ENCODE measurements at regions not wholly inside any gene's neighbourhood (a gene's known extent, or its start where the extent isn't known, plus 50 kb on each side); places are given as distances from the start of the nearest gene placed in this dataset.

DNA sequence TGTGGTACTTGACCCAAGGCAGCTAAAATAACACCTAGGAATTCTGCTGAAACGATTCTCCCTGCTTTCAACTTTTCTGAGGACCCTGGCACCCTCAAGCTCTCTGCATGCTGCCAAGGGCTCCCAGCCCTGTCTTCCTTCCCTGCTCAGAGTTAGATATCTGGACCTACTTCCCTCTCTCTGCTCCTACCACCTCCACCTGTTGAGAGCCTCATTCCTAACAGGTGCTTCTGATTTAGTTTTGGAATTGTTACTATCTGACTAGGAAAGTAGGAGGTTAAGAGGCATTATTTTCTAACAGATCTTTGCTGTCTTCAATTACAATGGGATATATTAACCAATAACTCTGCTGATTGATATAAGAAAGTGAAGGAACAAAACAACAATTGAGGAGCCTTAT lies 253.8 kb downstream of the FZD1 start:
- TF ChIP-seq POLR2A (IDR thresholded peaks at IDR 0.05) = no peak
- no peak for TF ChIP-seq EP300 (IDR thresholded peaks at IDR 0.05)
- TF ChIP-seq, protein P1, sequence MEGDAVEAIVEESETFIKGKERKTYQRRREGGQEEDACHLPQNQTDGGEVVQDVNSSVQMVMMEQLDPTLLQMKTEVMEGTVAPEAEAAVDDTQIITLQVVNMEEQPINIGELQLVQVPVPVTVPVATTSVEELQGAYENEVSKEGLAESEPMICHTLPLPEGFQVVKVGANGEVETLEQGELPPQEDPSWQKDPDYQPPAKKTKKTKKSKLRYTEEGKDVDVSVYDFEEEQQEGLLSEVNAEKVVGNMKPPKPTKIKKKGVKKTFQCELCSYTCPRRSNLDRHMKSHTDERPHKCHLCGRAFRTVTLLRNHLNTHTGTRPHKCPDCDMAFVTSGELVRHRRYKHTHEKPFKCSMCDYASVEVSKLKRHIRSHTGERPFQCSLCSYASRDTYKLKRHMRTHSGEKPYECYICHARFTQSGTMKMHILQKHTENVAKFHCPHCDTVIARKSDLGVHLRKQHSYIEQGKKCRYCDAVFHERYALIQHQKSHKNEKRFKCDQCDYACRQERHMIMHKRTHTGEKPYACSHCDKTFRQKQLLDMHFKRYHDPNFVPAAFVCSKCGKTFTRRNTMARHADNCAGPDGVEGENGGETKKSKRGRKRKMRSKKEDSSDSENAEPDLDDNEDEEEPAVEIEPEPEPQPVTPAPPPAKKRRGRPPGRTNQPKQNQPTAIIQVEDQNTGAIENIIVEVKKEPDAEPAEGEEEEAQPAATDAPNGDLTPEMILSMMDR (IDR thresholded peaks at IDR 0.05) = no peak
- no peak for TF ChIP-seq POLR2AphosphoS5 (IDR thresholded peaks at IDR 0.05)
- intact Hi-C loops (cut with DNase I; ENCODE audit: low total_unique reads) = no loop called here

DNA sequence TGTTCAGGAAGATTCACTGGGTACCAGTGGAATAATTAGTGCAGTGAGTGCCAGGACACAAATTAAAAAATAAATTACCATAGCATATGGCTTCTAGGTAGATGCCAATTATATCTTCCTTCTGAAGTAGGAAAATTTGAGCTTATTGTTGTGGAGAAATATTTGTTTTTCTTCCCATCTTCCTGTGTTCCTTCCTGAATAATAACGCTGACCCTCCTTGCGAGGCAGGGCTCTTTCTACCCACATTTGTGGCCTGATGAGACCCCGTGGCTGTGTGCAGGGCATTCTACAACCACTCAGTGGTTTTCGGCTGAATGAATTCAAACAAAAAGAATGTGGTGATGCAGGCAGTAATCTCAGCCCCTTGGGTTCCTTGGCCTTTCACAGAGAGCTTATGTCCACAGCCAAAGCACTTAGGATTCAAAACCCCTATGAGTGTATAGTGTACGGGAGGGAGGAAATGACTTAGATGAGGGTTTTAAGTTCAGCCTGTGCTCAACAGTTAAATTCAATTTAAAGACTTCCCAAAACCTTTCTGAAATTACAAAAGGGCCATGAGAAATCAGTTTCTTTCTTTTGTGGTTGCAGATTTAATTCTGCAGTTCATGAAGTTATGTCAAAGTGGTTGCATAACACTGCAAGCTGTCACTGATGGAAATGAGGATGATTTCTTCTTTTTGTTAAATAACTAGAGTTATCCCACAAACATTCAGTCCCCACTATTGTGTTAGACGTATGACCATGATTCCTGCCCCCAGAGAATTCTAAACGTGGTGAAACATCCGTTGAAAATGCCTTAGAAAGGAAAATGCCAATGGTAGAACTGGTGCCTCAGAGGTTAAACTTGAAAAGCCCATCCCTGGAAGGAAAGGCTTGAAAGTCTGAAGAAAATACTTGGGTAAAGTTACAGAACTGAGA lies 255.3 kb downstream of the FZD1 start:
- Histone ChIP-seq H3K4me1 (no peaks in the 10 kb centered on the region), H3K27ac (no peak overlapping the region), H3K36me3 (no peaks in the 10 kb centered on the region), H3K9me3 (no peaks in the 10 kb centered on the region), H3K4me3 (no peak overlapping the region), H3K27me3 (no peaks in the 10 kb centered on the region)
- intact Hi-C loops (cut with DNase I; ENCODE audit: low total_unique reads) = no loop called here
- WGBS, 5 donors = 64 to 76% (median 74%) methylated on average over 8 of the region's 8 CpGs
- TF ChIP-seq, protein P1 (IDR thresholded peaks at IDR 0.05) = no peak
- TF ChIP-seq POLR2AphosphoS5 (IDR thresholded peaks at IDR 0.05) (no peak), EP300 (IDR thresholded peaks at IDR 0.05) (no peak), POLR2A (IDR thresholded peaks at IDR 0.05) (no peak)
- DNase-seq = no peak

More for the DNA sequence above, 253.8 kb downstream of the FZD1 start:
- H3K9me3 ChIP-seq = no peaks in the 10 kb centered on the region
- no peak for DNase-seq
- no peaks in the 10 kb centered on the region for H3K4me1 ChIP-seq
- H3K27ac ChIP-seq = no peak overlapping the region
- H3K36me3 ChIP-seq = no peaks in the 10 kb centered on the region
- H3K27me3 ChIP-seq = no peaks in the 10 kb centered on the region
- no peak overlapping the region for H3K4me3 ChIP-seq
- WGBS, 5 donors = 71 to 83% (median 77%) methylated on average over 1 of the region's 1 CpG

DNA sequence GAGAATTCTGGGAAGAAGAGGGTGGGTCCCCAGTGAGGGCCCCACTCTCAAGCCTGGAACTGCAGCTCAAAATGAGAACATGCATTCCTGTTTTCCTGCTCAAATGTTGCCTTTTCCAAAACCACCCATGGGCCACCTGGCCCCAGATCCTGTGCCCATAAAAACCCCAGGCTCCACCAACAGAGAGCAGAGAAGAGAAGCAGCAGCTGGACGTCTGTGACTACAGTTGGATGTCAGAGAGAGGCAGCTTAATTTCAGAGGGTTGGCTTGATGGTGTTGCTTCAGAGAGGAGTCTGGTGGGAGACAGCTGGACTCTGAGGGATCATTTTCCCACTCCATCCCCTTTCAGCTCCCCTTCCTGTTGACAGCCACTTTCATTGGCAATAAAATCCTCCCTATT lies 256.4 kb downstream of the FZD1 start:
- intact Hi-C loops (cut with DNase I; ENCODE audit: low total_unique reads) = no loop called here
- Histone ChIP-seq H3K4me3 (no peak overlapping the region), H3K4me1 (no peaks in the 10 kb centered on the region), H3K27me3 (no peaks in the 10 kb centered on the region), H3K27ac (no peak overlapping the region), H3K9me3 (no peaks in the 10 kb centered on the region), H3K36me3 (no peaks in the 10 kb centered on the region)
- WGBS, 5 donors = 38 to 79% (median 53%) methylated on average over 1 of the region's 1 CpG
- TF ChIP-seq POLR2A (IDR thresholded peaks at IDR 0.05) = no peak
- DNase-seq = no peak

DNA sequence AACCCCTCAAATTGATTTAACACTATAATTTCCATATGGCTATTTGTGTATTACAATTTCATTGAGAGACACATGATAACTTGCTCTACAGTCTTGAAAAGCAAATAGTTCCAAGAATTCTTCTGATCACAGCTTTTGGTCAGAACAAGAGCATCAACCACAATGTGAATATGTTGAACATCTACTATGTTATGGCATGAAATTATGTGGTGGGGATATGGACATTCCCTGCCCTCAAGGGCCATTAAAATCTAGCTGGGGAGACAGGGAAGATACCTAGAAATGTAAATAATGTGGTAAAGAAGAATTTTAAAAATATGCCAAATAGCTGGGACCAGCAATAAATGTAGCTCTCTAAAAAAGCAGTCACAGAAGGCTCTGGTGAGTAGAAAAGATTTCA lies 262.2 kb downstream of the FZD1 start:
- intact Hi-C loops (cut with DNase I; ENCODE audit: low total_unique reads) = no loop called here
- no peak overlapping the region for H3K4me3 ChIP-seq
- TF ChIP-seq, protein P1 (IDR thresholded peaks at IDR 0.05) = no peak
- TF ChIP-seq POLR2AphosphoS5 (IDR thresholded peaks at IDR 0.05) (no peak), POLR2A (IDR thresholded peaks at IDR 0.05) (no peak), EP300 (IDR thresholded peaks at IDR 0.05) (no peak)
- H3K4me1 ChIP-seq = no peaks in the 10 kb centered on the region
- no peaks in the 10 kb centered on the region for H3K9me3 ChIP-seq
- H3K27me3 ChIP-seq = no peaks in the 10 kb centered on the region
- no peaks in the 10 kb centered on the region for H3K36me3 ChIP-seq
- DNase-seq = no peak
- no peak overlapping the region for H3K27ac ChIP-seq

DNA sequence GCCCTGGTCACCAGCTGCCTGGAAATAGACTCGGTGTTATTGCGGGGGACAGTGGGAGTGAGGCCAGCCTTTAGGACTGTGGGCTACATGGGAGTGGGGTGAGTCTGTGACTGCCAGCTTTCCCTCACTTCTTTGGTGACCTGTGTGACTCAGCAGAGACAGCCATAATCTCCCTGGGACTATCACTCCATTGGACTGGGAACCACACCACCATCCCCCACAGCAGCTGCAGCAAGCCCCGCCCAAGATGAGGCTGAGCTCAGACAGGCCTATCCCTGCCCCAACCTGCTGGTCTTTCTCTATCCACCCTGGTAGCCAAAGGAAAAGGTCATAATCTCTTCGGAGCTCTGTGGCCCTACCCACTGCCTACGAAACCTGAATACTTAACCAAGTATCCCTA lies 263.2 kb downstream of the FZD1 start:
- Histone ChIP-seq H3K4me1 (no peaks in the 10 kb centered on the region), H3K36me3 (no peaks in the 10 kb centered on the region), H3K4me3 (no peak overlapping the region), H3K9me3 (peaks cover 0 to 9% (median 6%) of the 10 kb centered on the region in 4 donors), H3K27me3 (no peaks in the 10 kb centered on the region), H3K27ac (no peak overlapping the region)
- 88 to 96% (median 90%) methylated on average over 5 of the region's 5 CpGs for WGBS, 5 donors
- DNase-seq = no peak
- intact Hi-C loops (cut with DNase I; ENCODE audit: low total_unique reads) = no loop called here
- TF ChIP-seq EP300 (IDR thresholded peaks at IDR 0.05) (no peak), POLR2A (IDR thresholded peaks at IDR 0.05) (no peak), POLR2AphosphoS5 (IDR thresholded peaks at IDR 0.05) (no peak)
- TF ChIP-seq, protein P1 (IDR thresholded peaks at IDR 0.05) = no peak

Data from stomach (tissue), 8 donors.